Heart left ventricle (tissue), 16 donors: ENCODE measurements at regions not wholly inside any gene's neighbourhood (a gene's known extent, or its start where the extent isn't known, plus 50 kb on each side); places are given as distances from the start of the nearest gene placed in this dataset.

Experiments used
- ATAC-seq, 4 donors: fragments of 200-7000 bp; cut with Tn5 transposase; one replicate each; pipeline ENCODE4 v1.9.1; 2020 to 2022; ENCODE audit warnings: moderate library complexity in 4 of 4, mild to moderate bottlenecking in 3 of 4, moderate number of reproducible peaks in 1 of 4
- DNase-seq, 5 donors: peaks; one replicate each; pipeline ENCODE4 v3.0.0-alpha.2; 2020
- H3K27ac ChIP-seq, 12 donors: fragments of 200-600 bp; sonication (generic) in 4 of 12; one replicate each; pipeline versions ENCODE4 v1.5.0 to v1.8.0; 2016 to 2022; ENCODE audit warnings: mild to moderate bottlenecking in 2 of 12
- H3K27me3 ChIP-seq, 9 donors: fragments of 200-600 bp; sonication (generic) in 2 of 9; one replicate each; pipeline versions ENCODE4 v1.5.1 to v1.8.0; 2016 to 2022; ENCODE audit warnings: mild to moderate bottlenecking in 3 of 9
- H3K36me3 ChIP-seq, 9 donors: fragments of 200-600 bp; sonication (generic) in 2 of 9; one replicate each; pipeline versions ENCODE4 v1.5.0 to v1.8.0; 2018 to 2022; ENCODE audit warnings: mild to moderate bottlenecking in 2 of 9
- H3K4me1 ChIP-seq, 12 donors: fragments of 200-600 bp; sonication (generic) in 4 of 12; one replicate each; pipeline versions ENCODE4 v1.5.0 to v1.8.0; 2016 to 2022; ENCODE audit warnings: mild to moderate bottlenecking in 3 of 12
- H3K4me3 ChIP-seq, 12 donors: fragments of 200-600 bp; sonication (generic) in 4 of 12; one replicate each; pipeline versions ENCODE4 v1.5.0 to v1.8.0; 2017 to 2022; ENCODE audit warnings: mild to moderate bottlenecking in 9 of 12, moderate library complexity in 4 of 12
- H3K9me3 ChIP-seq, 12 donors: fragments of 200-600 bp; sonication (generic) in 4 of 12; one replicate each; pipeline versions ENCODE4 v1.5.0 to v1.8.0; 2016 to 2022; ENCODE audit warnings: mild to moderate bottlenecking in 1 of 12
- POLR2A ChIP-seq, 2 donors: fragments of 450-650 bp; IDR thresholded peaks; one replicate each; pipeline ENCODE4 v1.6.1; 2017; ENCODE audit warnings: antibody characterized with exemption in 2 of 2, mild to moderate bottlenecking in 2 of 2, moderate library complexity in 2 of 2
- WGBS, 4 donors: extraction: QIAGEN DNeasy Blood & Tissue Kit in 2 of 4; methylation state at CpG; one replicate each; pipeline versions ENCODE4 v1.1.5 to v1.1.7; 2013 to 2018; 5-methylcytosine and 5-hydroxymethylcytosine counted together
- intact Hi-C, 10 donors: fragments of 100-400 bp; cut with DNase I; formaldehyde crosslinking; loops; one replicate each; pipeline versions ENCODE4 v1.11.1 to v1.14.2; 2022
- TF ChIP-seq, protein P1 (sequence below), 12 donors: fragments of 200-600 bp; sonication (generic) in 4 of 12; IDR thresholded peaks; one replicate each; pipeline versions ENCODE4 v1.5.0 to v1.8.0; 2018 to 2022; ENCODE audit warnings: antibody characterized with exemption in 12 of 12, mild to moderate bottlenecking in 5 of 12
- donor health status: ischemic (EF 13 %, LVEDD 7.1; RV severe dilation, severe dysfunction).
- donor health status: healthy with polysubstance abuse.
- donor health status: DM: no; HTN: yes; CAD: no.
- donor health status: DM: no; HTN: no; CAD: no.
- donor health status: ischemic (EF 25% LVEDD 6.9; RV normal size, moderate dysfunction).
- donor health status: ischemic (EF 25% LVEDD 5.7; RV mildly dilated, moderate dysfunction).
- donor health status: healthy.
- donor health status: DM: yes; HTN: yes; CAD: no.
- donor health status: ischemic (EF 35%, LVEDD 5.7; RV mildly dilated, moderate dysfunction).
- donor health status: nonischemic (EF 11% LVEDD 7.7; RV severe dilation, severe dysfunction).
- donor health status: DM: yes; HTN: yes; CAD: no.
- donor health status: PGD.
- donor health status: ischemic (EF 29% LVEDD 5.4; RV normal size, mild dysfunction).
- donor health status: nonischemic (EF 23%, LVEDD 6.1; RV moderate dilation, normal function).

DNA sequence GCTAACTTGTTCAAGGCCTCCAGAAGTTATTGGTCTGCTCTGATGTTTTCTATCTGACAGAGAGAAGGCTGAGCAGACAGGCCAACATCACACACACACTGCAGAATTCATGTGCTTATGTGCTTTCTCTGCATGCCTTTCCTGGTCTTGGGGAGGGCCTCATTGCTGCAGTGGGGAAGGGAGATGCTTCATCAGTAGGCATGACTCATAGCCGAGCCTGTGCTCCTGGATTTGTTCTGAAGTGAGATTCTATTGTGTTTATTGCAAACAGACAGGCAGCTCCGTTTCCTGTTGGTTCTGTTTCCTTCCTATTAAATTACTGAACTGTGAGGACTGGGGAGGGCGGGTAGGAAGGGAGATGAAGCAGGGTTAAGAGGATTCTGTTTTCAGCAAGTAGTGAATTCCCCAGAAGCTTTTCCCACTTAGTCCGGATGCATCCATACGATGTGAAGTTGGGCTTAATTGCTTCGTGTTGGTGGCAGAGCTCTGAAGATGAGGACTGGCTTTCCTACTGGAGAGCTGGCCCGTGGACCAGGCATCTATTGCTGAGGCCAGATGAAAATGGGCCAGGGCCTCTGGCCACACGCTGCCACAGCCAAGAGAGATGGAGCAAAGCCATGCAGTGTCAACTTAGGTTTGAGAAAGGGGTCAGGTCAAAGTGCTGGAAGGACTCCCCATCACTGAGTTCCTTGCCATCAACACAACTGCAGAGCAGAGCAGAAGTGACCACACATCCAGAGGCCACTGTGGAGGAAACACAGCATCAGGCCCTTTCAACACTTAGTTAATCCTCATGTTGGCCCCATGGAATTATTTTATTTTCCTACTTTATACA, 179.3 kb downstream of the UTP18 start:
- intact Hi-C loops, result no loop called here
- H3K27ac ChIP-seq, result no peak overlapping the region
- H3K27me3 ChIP-seq, result peaks cover 0 to 2% (median 0%) of the 10 kb centered on the region in 9 donors
- H3K4me1 ChIP-seq, result peaks cover 0 to 15% (median 0%) of the 10 kb centered on the region in 12 donors
- DNase-seq (no peak), ATAC-seq (peak in 3 of 4 donors; percentile 16 to 87 (median 57))
- no peak overlapping the region for H3K4me3 ChIP-seq
- no peaks in the 10 kb centered on the region for H3K36me3 ChIP-seq
- peaks cover 0 to 6% (median 0%) of the 10 kb centered on the region in 12 donors for H3K9me3 ChIP-seq
- TF ChIP-seq POLR2A (IDR thresholded peaks at IDR 0.05), result no peak
- TF ChIP-seq, protein P1, sequence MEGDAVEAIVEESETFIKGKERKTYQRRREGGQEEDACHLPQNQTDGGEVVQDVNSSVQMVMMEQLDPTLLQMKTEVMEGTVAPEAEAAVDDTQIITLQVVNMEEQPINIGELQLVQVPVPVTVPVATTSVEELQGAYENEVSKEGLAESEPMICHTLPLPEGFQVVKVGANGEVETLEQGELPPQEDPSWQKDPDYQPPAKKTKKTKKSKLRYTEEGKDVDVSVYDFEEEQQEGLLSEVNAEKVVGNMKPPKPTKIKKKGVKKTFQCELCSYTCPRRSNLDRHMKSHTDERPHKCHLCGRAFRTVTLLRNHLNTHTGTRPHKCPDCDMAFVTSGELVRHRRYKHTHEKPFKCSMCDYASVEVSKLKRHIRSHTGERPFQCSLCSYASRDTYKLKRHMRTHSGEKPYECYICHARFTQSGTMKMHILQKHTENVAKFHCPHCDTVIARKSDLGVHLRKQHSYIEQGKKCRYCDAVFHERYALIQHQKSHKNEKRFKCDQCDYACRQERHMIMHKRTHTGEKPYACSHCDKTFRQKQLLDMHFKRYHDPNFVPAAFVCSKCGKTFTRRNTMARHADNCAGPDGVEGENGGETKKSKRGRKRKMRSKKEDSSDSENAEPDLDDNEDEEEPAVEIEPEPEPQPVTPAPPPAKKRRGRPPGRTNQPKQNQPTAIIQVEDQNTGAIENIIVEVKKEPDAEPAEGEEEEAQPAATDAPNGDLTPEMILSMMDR (IDR thresholded peaks at IDR 0.05), result no peak
- WGBS, 4 donors, result 36 to 54% (median 48%) methylated on average over 8 of the region's 8 CpGs

DNA sequence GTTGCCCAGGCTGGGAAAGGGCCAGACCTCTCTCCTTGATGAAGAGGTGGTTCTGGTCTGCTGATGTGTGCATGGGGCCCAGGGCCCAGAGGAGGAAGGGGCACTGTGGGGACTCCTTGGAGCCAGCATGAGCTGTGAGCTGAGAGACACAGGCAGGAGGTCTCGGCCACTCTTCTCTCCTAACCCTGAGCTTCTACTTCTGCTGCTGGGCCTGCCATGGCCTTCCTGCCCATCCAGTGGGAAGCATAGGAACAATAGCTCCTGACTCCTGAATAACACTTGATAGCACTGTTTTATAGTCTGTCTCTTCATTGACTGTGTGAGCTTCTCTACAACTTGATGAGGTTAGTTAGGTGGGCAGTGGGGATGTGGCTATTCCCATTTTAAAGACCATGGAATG, 181.1 kb downstream of the UTP18 start:
- H3K9me3 ChIP-seq, result peaks cover 0 to 6% (median 0%) of the 10 kb centered on the region in 12 donors
- TF ChIP-seq, protein P1 (IDR thresholded peaks at IDR 0.05), result no peak
- TF ChIP-seq POLR2A (IDR thresholded peaks at IDR 0.05), result no peak
- ATAC-seq (no peak), DNase-seq (no peak)
- WGBS, 4 donors, result 80 to 100% (median 98%) methylated on average over 1 of the region's 1 CpG
- no peaks in the 10 kb centered on the region for H3K36me3 ChIP-seq
- H3K4me1 ChIP-seq, result peaks cover 0 to 15% (median 0%) of the 10 kb centered on the region in 12 donors
- H3K4me3 ChIP-seq, result no peak overlapping the region
- intact Hi-C loops, result no loop called here
- no peak overlapping the region for H3K27ac ChIP-seq
- H3K27me3 ChIP-seq, result peaks cover 0 to 2% (median 0%) of the 10 kb centered on the region in 9 donors

DNA sequence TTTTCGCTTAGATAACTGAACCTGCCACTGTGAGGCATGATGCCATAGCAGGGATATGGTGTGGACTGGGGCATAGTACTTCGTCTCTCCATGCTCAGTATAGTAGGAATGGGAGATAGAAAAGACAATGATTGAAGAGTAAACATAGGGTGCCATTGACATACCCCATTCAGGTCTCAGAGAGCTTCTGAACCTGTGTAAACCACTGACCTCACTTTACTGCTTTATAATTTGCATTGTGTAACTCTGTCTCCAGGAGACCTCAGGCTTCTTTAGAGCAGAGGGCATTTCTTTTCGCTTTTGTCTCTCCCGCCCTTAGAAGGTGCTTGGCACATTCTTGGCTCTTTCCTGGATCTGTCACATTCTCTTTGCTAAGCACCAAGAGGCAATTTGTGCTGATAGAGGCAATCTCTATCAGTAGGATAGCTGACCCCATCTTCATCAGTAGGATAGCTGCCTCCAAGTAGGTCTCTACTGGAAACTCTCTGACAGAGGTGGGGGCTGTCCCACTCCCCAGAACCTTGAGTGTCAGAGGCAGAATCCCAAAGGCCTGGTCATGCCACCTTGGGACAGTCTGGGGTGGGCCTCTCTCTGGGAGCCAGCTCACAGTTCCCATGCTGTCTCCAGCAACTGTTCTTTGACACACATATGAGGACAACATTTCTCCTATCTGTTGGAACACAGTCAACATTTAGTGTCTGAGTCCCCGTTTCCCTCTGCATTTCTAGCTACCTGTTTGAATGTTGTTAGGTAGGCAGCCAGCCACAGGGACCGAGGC, 181.9 kb downstream of the UTP18 start:
- H3K36me3 ChIP-seq, result no peaks in the 10 kb centered on the region
- intact Hi-C loops, result no loop called here
- H3K4me1 ChIP-seq, result peaks cover 0 to 15% (median 0%) of the 10 kb centered on the region in 12 donors
- TF ChIP-seq POLR2A (IDR thresholded peaks at IDR 0.05), result no peak
- TF ChIP-seq, protein P1 (IDR thresholded peaks at IDR 0.05), result no peak
- no peak for DNase-seq
- H3K4me3 ChIP-seq, result no peak overlapping the region
- H3K27me3 ChIP-seq, result no peaks in the 10 kb centered on the region
- ATAC-seq, result no peak
- peaks cover 0 to 6% (median 0%) of the 10 kb centered on the region in 12 donors for H3K9me3 ChIP-seq
- WGBS, 4 donors, result 76 to 88% (median 83%) methylated on average over 6 of the region's 6 CpGs
- H3K27ac ChIP-seq, result no peak overlapping the region

DNA sequence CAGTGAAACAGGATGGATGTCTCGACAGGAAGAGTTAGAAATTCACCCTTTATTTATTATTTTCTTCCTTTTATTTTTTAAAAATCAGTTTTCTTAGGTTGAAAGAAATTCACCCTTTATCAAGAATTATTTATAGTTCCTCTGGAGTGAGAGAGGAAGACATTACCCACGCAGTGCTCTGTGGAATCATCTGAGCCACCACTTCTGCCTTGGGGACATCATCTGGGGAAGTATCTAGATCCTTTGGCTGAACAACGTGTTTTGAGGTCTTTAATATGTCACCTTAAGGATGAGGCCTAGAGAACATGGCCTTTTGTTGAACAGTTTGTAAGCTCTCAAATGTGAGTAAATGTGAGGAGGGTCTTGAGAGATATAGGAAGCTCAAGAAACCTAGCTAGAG, 183.3 kb downstream of the UTP18 start:
- WGBS, 4 donors, result 72 to 81% (median 77%) methylated on average over 3 of the region's 3 CpGs
- no peak for TF ChIP-seq POLR2A (IDR thresholded peaks at IDR 0.05)
- TF ChIP-seq, protein P1 (IDR thresholded peaks at IDR 0.05), result no peak

More for the DNA sequence above, 183.3 kb downstream of the UTP18 start:
- H3K27ac ChIP-seq, result no peak overlapping the region
- no peak overlapping the region for H3K4me3 ChIP-seq
- DNase-seq (no peak), ATAC-seq (no peak)
- no peaks in the 10 kb centered on the region for H3K36me3 ChIP-seq
- no peaks in the 10 kb centered on the region for H3K27me3 ChIP-seq
- peaks cover 0 to 15% (median 0%) of the 10 kb centered on the region in 12 donors for H3K4me1 ChIP-seq
- intact Hi-C loops, result no loop called here
- H3K9me3 ChIP-seq, result peaks cover 0 to 6% (median 0%) of the 10 kb centered on the region in 12 donors
